ENCODE measurements at regions not wholly inside any gene's neighbourhood (a gene's known extent, or its start where the extent isn't known, plus 50 kb on each side); places are given as distances from the start of the nearest gene placed in this dataset.

DNA sequence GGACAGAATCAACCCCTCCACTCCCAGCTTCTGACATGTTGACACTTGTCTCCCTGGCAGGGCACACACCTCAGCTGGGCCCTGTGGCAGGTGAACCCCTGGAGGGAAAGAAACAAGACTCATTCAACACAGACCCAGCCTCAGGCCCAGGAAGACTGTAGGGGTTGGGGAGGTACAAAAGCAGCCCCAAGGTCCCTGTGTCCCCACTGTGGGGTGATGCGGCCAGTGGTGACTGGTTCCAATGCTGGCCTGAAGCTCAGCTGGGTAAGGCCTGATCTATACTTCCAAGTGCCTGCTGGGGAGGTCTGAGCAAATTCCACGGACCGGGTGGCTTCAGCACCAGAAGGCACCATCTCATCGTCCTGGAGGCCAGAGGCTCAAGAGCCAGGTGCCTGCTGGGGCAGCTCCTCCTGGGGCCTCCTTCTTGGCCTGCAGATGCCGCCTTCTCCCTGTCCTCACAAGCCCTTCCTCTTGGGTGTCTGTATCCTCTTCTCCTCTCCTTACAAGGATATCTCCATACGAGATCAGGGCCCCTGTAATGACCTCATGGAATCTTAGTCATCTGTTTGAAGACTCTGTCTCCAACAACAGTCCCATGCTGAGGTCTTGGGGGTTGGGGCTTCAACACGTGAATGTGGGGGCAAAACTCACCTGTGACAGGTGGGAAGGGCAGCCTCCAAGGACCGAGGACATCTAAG, 1492.1 kb downstream of the BRD1 start:
- no peak for DNase-seq (ENCODE audit: low spot score)

DNA sequence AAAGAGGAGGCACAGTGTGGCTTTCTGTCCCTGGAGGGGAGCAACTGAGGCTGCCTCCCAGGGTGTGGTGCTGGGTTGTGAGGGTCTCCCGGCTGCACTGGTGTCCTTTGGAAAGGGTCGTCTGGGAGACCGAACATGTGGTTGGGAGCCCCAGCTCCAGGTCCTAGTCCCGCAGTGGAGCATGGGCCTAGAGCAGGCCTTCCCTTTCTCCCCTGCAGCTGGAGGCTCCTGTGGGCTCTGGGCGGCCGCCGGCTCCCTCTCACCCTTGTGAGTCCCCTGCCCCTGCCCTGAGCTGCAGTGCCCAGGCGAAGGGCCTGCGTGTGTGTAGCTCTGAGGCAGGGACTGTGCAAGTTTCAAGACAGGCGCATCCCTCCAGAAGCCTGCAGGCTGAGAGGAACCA, 1492.7 kb downstream of the BRD1 start:
- no peak for DNase-seq (ENCODE audit: low spot score)

DNA sequence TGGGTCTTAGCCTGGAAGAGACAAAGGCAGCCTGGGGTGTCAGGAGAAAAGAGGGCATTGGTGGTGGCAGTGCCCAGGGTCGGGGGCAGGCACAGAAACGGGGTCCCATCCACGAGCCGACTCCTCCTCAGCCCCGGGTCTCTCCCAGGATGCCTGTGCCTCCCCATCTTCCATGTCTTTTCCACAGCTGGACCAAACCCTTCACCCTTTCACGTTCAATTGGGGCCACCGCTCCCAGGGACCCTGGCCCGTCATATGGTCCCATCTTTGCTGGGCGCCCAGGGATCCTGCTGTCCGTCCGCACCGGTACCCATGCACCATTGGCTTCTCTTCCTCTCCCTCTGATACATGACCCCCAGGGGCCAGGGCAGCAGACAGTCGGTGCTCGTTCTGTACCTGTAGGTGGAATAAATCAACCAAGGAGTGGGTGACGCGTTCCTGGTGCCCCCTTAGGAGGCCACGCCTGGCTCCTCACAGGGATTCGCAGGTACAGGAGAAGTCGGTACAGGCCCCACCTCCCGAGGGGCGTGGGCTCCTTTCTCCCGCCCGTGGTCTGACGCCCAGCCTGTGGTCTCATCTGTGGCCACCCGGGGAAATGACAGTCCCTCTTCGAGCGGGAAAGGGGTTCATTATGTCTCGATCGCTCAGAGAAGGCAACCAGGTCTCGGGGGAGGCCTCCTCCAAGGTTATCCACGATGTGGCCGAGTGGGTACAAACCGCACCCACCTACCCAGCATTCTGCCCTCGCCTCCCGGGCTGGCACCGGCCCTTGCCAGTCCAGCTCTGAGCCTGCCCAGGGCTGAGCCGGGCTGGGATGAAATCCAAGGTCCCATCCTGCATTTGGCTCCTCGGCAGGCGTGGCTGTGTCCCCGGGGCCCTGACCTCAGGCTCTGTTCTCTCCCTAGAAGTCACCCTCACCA, 1493.6 kb downstream of the BRD1 start:
- DNase-seq (ENCODE audit: low spot score) = no peak

DNA sequence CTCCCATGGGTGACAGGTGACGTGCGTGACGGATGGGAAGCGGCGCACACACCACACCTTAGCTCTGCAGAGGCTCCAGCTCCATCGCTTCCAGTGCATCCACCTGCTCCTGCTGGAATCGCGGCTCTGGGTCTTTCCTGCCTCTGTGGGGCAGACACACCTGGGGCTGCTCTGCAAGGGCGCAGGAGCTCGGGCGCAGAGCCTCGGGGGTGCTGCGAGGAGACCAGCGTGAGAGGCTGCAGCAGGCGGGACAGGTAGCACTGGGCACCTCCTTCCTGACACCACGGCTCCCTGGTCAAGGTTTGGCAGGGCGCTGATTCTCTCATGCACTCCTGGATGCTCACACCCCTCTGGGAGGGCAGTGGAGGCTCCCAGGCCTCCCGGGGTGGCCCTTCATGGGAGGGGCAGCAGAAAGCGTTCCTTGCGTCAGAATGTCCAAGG, 1494.3 kb downstream of the BRD1 start:
- no peak for DNase-seq (ENCODE audit: low spot score)

DNA sequence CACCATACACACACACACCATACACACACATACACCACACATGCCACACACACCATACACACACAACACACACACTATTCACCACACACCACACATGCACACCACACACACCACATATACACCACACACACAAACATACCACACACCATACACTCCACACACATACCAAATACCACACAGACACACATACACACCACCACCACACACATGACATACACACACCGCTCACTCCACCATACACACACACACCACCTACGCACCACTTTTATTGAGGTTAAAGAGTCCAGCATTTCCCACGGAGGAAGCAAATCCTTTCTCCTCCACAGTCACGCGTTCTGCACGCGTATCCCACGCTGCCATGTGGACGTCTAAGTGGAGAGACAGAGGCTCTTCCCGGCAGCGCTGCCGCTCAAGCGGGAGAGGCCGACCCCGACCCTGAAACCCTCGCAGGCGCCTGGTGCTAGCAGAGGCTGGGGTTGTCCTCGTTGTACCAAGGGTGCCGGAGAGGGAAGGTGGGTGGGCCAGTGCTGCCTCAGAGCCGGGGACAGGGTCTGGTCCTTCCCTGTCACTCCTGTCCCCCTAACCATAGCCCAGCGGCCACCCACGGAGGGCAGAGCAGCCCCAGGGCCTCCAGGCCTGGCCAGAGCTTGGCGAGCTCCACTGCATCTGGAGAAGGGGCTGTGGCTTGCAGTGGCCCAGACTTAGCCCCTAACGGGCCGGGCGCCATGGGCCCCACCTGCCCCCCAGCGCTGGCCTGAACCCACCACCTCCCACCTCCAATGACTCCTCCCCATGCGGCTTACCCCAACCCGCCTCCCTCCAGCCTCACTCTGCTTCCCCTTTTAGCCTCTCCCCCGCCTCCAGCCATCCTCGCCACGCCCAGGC, 1495.0 kb downstream of the BRD1 start:
- peak; percentile 35 for DNase-seq (ENCODE audit: low spot score)

DNA sequence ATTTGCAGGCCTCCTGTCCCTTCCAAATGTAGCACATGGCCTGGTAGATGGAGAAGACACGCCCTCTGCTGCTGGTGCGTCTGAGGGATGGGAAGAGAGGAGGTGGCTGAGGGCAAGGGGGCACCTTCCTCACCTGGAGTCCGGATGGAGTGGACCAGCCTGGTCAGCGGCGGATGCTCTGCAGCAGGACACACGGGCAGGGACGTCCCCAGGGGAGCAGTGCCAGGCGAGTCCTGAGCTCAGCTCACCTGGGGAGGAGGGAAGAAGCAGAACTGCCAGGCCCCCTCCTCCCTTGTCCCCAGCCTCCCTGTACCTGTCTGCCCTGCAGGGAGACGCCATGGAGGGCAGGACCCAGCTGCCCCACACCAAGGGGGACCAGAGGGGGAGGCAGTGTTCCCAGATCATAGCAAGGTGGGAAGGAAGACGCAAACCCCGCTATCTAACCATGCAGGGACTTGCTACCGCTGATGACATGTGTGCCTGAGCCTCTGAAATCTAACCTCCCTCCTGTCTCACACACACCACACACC, 1495.9 kb downstream of the BRD1 start:
- DNase-seq (ENCODE audit: low spot score) = peak; percentile 28

DNA sequence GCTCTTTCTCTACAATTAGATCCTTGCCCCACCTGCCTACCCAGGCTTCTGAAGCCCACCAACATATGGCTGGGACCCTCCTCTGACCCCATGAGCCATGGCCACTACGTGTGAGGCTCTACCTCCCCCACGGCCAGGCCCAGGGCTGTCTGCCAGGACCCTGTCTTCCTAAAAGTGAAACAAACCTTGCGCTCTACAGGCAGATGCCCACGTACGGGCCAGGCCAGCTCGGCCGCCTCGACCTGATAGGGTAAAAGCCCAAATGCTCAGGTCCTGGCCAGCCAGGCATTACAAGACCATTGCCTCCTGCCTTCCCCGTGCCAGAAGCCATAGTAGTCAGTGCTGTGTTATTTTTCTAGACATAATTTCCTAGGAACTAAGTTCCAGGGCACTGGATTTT, 1496.4 kb downstream of the BRD1 start:
- no peak for DNase-seq (ENCODE audit: low spot score)

DNA sequence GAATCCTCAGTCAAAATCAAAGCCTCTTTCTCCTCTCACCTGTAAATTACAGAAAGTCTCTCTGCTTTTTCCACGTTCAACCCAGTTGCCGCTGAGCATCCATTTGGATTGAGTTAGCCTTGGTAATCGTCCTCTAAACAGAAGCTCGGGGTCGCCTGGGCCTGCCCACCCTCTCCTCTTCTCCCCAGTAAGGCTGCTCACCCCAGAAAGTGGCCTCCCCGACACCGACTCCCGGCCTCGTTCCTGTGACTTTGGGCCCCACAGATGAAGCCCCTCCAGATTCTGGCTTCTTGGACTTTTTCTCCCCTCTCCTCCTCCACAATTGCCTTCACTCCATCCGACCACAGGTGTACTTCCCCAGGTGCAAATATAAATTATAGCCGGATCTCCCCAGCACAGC, 1500.0 kb downstream of the BRD1 start:
- no peak for DNase-seq (ENCODE audit: low spot score)

DNA sequence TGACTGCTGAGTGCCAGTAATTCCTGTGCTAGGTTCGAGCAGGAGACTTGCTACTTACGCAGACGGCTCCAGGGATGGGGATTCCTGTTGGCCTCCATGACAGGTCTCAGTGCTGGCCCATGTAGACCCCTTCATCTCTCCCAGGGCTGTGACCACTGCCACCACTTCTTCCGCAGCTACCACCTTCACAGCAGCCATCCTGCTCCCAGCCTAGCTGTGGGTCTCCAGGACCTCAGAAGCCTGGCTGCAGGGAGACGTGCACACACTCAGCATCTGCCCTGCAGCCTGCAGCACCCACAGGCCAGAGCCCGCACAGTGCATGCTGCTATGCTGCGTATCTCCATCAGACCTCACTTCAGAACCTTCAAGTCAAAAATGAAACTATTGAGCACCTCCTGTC, 1503.9 kb downstream of the BRD1 start:
- DNase-seq (ENCODE audit: low spot score) = no peak

DNA sequence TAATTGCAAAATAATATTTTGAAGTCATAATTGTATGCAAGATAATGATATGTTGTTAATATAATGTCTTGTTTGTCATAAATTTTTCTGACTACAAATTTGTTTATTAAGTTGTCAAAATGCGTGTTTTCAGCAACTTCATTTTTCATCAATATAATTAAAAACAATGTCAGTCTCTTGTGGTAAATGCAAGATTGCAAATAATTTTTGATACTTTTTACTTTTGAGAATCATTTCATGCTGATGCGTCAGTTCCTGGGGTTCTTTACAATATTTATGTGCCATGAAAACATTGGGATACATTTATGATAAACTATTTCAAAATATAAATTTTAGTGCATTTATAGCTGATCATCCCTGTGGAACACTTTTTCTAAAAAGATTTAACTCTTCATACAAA, 1504.8 kb downstream of the BRD1 start:
- DNase-seq (ENCODE audit: low spot score) = no peak

DNA sequence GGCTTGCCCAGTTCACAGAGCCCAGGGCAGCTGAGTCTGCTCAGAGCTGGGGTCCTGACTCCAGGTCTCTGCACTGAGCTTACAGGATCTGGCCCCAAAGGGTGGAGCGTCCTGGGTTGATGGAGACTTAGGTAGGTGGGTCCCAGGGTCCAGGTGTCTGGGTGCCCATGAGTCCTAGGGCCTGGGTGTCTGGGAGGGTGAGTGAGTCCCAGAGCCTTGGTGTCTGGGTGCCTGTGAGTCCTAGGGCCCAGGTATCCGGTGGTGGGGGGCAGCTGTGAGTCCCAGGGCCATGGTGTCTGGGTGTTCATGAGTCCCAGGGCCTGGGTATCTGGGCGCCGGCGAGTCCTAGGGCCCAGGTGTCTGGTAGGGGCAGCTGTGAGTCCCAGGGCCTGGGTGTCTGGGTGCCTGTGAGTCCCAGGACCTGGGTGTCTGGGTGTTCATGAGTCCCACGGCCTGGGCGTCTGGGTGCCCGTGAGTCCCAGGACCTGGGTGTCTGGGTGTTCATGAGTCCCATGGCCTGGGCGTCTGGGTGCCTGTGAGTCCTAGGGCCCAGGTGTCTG, 1505.6 kb downstream of the BRD1 start:
- DNase-seq (ENCODE audit: low spot score) = no peak

DNA sequence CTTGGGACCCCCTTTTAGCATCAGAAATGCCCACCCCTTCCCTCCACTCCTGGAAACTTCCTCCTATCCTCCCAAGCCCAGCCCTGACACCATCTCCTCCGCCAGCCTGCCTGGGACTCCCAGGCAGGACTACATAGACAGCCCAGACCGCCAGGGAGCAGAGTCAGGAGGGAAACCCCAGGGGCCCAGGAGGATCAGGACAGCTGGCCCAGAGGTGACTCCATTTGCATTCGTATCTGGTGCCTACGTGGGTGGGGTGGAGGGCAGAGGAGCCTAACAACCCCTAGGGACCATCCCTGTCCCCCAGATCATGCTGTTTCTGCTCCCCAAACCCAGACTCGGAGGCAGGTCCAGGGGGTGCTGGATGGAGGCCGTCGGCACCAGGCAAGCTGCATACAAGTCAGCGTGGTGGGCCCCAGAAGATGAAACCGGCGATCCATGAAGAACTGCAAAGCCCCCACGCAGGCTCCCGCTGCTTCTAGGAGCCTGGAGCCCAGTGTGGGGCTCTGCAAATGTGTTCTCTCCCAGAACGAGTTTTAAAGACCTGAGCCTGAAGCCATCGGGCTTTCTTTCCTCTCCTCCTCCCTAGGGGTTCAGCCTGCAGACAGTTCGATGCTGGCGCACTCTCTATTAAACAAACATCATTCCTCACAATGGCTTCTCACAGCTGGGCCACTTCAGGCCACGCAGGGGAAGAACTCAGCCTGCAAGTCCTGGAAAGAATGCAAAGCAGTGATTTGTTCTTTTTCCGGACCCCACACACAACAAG, 1506.8 kb downstream of the BRD1 start:
- no peak for DNase-seq (ENCODE audit: low spot score)

DNA sequence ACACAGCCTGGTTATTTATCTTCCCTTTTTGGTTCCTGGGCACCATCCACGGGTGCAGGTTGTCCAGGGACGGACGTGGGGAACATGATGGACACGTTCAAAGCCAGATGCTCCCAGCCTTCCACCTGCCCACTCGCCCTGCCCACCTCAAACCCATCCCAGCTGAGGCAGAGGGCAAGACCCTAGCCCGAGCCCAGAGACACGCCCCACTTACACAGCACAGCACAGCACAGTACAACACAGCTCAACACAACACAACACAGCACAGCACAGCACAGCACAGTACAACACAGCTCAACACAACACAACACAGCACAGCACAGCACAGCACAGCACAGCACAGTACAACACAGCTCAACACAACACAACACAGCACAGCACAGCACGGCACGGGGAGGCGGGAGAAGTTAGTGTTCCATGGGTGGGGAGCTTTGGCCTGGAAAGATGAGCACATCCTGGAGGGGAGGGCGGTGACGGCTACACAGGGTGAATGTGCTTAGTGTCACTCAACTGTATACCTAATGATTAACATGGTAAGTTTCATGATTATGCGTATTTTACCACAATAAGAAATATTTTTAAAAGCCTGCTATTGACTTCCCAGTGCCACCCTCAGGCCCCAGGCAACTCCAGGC, 1507.5 kb downstream of the BRD1 start:
- no peak for DNase-seq (ENCODE audit: low spot score)

DNA sequence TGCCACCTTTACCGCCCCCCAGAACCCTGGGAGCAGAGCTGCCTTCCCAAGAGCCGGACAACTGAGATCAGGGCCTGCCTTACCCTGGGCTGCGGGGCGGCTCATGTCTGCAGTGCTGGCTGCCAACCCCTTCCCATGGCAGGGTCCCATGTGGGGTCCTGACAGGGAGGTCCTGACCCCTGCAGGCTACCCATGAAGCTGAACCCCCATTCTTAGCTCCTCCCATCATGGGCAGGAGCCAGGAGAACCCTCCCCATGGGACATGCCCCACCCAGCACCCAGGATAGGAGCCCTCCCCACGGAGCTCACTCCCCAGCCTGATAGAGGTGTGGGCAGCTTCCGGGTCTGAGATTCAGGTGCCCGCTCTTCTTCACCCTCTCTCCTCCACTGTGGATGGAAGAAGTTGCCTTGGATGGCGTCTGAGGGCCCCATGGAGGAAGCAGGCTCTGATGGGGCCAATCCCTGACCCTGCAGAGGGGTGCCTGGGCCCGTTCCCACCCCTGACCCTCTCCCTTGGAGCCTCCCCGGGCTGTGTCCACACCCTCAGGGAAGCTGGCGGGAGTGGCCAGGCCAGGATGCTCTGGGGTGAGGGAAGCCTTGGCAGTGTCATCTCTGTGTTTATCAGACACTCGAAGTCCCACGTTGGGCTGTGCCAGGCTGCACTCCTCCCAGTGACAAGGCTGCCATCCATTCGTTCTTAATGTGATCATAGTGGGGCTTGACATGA, 1508.2 kb downstream of the BRD1 start:
- DNase-seq (ENCODE audit: low spot score) = no peak

DNA sequence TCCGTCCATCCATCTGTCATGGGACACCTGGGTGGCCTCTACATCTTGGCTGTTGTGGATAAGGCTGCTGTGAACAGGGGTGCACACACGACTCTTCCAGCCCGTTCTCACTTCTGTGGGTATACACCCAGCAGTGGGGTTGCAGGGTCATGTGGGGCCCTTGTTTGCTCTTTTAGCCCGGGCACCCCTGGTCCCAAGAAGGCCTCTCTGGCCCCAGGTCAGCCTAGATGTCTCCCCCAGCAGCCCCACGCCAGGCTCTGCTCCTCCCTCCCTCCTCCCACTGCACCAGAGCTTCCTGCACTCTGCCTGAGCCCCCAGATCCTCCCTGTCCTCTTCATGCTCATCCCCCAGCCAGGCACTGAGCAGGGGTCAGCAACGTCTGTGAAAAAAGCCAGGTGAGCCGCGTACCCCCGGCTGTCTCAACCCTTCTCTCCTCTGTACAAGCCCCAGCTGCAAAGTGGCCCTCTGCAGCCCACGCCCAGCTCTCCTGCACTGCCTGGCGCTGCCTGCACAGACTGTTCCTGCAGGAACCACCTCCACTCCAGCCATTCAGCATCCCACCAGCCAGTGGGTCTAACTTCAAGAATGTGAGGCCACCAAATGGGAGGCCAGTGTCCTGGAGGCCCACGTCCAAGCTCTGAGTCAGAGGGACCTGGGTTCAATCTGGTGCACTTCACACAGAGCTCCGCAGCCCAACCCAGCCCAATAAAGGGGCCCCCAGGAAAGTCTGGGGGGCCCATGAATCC, 1508.9 kb downstream of the BRD1 start:
- no peak for DNase-seq (ENCODE audit: low spot score)

DNA sequence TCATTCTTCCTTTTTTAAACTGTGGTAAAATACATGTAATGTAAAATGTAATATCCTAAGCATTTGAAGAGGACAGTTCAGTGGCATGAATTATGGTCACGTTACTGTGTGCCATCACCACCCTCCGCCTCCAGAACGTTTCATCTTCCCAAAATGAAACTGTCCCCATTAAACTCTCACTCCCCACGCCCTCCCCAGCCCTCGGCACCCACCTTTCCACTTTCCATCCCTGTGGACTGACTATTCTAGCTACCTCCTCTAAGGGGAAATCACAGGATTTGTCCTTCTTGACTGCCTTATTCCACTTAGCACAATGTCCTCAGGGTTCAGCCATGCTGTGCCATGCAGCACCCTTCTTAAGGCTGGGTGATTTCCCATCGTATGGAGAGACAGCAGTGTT, 1509.5 kb downstream of the BRD1 start:
- DNase-seq (ENCODE audit: low spot score) = no peak

DNA sequence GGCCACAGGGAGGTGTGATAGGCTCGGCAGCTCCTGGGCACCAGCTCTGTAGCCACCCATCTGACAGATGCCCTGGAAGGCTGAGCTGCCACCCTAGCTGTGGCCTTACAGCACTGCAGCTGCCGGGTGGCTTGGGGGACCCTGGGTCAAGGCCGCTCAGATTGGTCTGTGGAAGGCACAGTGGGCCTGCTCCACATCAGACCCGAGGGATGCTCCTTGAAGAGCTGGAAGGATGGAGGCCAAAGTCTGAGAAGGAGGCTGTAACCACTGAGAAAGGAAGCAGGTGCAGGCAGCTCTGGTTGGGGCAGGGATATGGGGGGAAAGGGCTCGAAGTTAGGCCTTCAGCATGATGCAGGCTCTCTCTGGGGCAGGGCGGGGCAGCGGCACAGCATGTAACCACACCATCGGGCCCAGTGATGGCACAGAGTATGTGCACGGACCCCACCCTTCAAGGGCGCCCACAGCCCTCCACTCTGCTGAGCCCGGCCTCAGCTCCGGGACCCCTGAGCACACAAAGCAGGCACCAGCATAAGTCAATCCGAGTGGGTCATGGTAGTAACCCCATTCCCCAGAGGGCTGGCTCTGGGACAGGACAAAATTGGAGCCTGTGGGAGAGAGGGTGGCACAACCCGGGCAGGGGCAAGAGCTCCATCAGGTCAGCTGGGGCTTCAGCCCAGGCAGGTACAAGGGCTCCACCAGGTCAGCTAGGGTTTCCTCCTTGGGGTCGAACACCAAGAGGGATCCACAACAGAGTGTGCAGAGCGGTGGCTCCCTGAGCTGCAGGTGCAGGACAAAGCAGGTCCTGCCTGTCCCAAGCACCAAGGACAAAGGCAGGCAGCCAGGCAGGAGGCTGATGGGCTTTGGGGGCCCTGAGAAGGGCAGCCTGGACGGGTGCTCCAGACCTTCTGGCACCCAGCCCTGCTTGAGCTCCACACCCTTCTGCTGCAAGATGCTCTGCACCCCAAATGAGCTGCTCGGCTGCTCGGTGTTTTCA, 1511.1 kb downstream of the BRD1 start:
- DNase-seq (ENCODE audit: low spot score) = no peak
